ENCODE measurements at regions not wholly inside any gene's neighbourhood (a gene's known extent, or its start where the extent isn't known, plus 50 kb on each side); places are given as distances from the start of the nearest gene placed in this dataset.

- TF ChIP-seq, protein P1, sequence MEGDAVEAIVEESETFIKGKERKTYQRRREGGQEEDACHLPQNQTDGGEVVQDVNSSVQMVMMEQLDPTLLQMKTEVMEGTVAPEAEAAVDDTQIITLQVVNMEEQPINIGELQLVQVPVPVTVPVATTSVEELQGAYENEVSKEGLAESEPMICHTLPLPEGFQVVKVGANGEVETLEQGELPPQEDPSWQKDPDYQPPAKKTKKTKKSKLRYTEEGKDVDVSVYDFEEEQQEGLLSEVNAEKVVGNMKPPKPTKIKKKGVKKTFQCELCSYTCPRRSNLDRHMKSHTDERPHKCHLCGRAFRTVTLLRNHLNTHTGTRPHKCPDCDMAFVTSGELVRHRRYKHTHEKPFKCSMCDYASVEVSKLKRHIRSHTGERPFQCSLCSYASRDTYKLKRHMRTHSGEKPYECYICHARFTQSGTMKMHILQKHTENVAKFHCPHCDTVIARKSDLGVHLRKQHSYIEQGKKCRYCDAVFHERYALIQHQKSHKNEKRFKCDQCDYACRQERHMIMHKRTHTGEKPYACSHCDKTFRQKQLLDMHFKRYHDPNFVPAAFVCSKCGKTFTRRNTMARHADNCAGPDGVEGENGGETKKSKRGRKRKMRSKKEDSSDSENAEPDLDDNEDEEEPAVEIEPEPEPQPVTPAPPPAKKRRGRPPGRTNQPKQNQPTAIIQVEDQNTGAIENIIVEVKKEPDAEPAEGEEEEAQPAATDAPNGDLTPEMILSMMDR (IDR thresholded peaks at IDR 0.05; ENCODE audit: poor library complexity, severe bottlenecking): no peak
- TF ChIP-seq MXI1 (conservative IDR thresholded peaks at IDR 0.05; ENCODE audit: poor library complexity, severe bottlenecking) (no peak), EZH2 (IDR thresholded peaks at IDR 0.05; ENCODE audit: borderline replicate concordance, insufficient read depth, low read length, poor library complexity, severe bottlenecking) (no peak), RAD21 (conservative IDR thresholded peaks at IDR 0.05) (no peak), TAF1 (IDR thresholded peaks at IDR 0.05; ENCODE audit: low read depth) (no peak), POLR2AphosphoS5 (IDR thresholded peaks at IDR 0.05) (no peak), EP300 (conservative IDR thresholded peaks at IDR 0.05; ENCODE audit: poor library complexity, severe bottlenecking) (no peak)
- TF ChIP-seq, protein P2, sequence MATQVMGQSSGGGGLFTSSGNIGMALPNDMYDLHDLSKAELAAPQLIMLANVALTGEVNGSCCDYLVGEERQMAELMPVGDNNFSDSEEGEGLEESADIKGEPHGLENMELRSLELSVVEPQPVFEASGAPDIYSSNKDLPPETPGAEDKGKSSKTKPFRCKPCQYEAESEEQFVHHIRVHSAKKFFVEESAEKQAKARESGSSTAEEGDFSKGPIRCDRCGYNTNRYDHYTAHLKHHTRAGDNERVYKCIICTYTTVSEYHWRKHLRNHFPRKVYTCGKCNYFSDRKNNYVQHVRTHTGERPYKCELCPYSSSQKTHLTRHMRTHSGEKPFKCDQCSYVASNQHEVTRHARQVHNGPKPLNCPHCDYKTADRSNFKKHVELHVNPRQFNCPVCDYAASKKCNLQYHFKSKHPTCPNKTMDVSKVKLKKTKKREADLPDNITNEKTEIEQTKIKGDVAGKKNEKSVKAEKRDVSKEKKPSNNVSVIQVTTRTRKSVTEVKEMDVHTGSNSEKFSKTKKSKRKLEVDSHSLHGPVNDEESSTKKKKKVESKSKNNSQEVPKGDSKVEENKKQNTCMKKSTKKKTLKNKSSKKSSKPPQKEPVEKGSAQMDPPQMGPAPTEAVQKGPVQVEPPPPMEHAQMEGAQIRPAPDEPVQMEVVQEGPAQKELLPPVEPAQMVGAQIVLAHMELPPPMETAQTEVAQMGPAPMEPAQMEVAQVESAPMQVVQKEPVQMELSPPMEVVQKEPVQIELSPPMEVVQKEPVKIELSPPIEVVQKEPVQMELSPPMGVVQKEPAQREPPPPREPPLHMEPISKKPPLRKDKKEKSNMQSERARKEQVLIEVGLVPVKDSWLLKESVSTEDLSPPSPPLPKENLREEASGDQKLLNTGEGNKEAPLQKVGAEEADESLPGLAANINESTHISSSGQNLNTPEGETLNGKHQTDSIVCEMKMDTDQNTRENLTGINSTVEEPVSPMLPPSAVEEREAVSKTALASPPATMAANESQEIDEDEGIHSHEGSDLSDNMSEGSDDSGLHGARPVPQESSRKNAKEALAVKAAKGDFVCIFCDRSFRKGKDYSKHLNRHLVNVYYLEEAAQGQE (IDR thresholded peaks at IDR 0.05; ENCODE audit: borderline replicate concordance): no peak
Observed at GRCh38 chr1:228976316-228976715, 241.0 kb downstream of the RHOU start.
